Astrocyte (in vitro differentiated cells and primary cell): ENCODE measurements at regions not wholly inside any gene's neighbourhood (a gene's known extent, or its start where the extent isn't known, plus 50 kb on each side); places are given as distances from the start of the nearest gene placed in this dataset.

ENCODE experiments used
- DNase-seq: peaks from one replicate; pipeline ENCODE4 v3.0.0-alpha.2; 2010; ENCODE audit warnings: low read depth
- FAIRE-seq: peaks from 2 replicates; lab custom pipeline; 2011; peaks lifted over from hg19 to GRCh38; lab: Jason Lieb, UNC
- H2AFZ ChIP-seq: 2 replicates; pipeline ENCODE4 v1.6.0; 2012; ENCODE audit warnings: low read depth, low read length, inconsistent platforms
- H3K27ac ChIP-seq: 2 replicates; pipeline ENCODE4 v1.5.1; 2011; ENCODE audit warnings: low read depth, low read length, inconsistent platforms
- H3K27me3 ChIP-seq: 2 replicates; pipeline ENCODE4 v1.6.0; 2011; ENCODE audit warnings: low read length, inconsistent platforms; ENCODE audit not compliant: insufficient read depth
- H3K36me3 ChIP-seq: 2 replicates; pipeline ENCODE4 v1.5.1; 2011; ENCODE audit warnings: low read length, inconsistent platforms; ENCODE audit not compliant: insufficient read depth
- H3K4me1 ChIP-seq: 2 replicates; pipeline ENCODE4 v1.5.1; 2011; ENCODE audit warnings: low read length, inconsistent platforms; ENCODE audit not compliant: insufficient read depth
- H3K4me2 ChIP-seq: 2 replicates; pipeline ENCODE4 v1.6.0; 2012; ENCODE audit warnings: low read length, inconsistent platforms
- H3K4me3 ChIP-seq: 2 replicates; pipeline ENCODE4 v1.5.1; 2011; ENCODE audit warnings: low read depth, mild to moderate bottlenecking, low read length, inconsistent platforms; ENCODE audit not compliant: insufficient read depth
- H3K79me2 ChIP-seq: 2 replicates; pipeline ENCODE4 v1.6.0; 2012; ENCODE audit warnings: mild to moderate bottlenecking, low read length, inconsistent platforms; ENCODE audit not compliant: insufficient read depth
- H3K9ac ChIP-seq: 2 replicates; pipeline ENCODE4 v1.6.0; 2012; ENCODE audit warnings: mild to moderate bottlenecking, low read length, inconsistent platforms
- H3K9me3 ChIP-seq: 2 replicates; pipeline ENCODE4 v1.5.1; 2012; ENCODE audit warnings: low read depth, mild to moderate bottlenecking, low read length, inconsistent platforms; ENCODE audit not compliant: insufficient read depth
- H4K20me1 ChIP-seq: 2 replicates; pipeline ENCODE4 v1.6.0; 2012; ENCODE audit warnings: low read length, inconsistent platforms; ENCODE audit not compliant: insufficient read depth
- H3K27ac Mint-ChIP-seq: one replicate; pipeline ENCODE4 v1.8.0; 2021; ENCODE audit warnings: mild to moderate bottlenecking, mixed read lengths; ENCODE audit not compliant: unreplicated experiment
- H3K27me3 Mint-ChIP-seq: one replicate; pipeline ENCODE4 v1.8.0; 2021; ENCODE audit warnings: low read depth, mixed read lengths; ENCODE audit not compliant: unreplicated experiment
- H3K36me3 Mint-ChIP-seq: one replicate; pipeline ENCODE4 v1.8.0; 2021; ENCODE audit warnings: low read depth, mixed read lengths; ENCODE audit not compliant: unreplicated experiment
- H3K4me1 Mint-ChIP-seq: one replicate; pipeline ENCODE4 v1.8.0; 2021; ENCODE audit warnings: low read depth, mixed read lengths; ENCODE audit not compliant: unreplicated experiment
- H3K4me3 Mint-ChIP-seq: one replicate; pipeline ENCODE4 v1.8.0; 2021; ENCODE audit warnings: mild to moderate bottlenecking, moderate library complexity, mixed read lengths; ENCODE audit not compliant: unreplicated experiment
- H3K9me3 Mint-ChIP-seq: one replicate; pipeline ENCODE4 v1.8.0; 2021; ENCODE audit warnings: mild to moderate bottlenecking, mixed read lengths; ENCODE audit not compliant: unreplicated experiment
- CTCF ChIP-seq: IDR thresholded peaks from 2 replicates; pipeline ENCODE4 v1.5.1; 2011; ENCODE audit warnings: low read depth, mild to moderate bottlenecking, inconsistent platforms, low read length, moderate library complexity; ENCODE audit not compliant: insufficient read depth
- EZH2 ChIP-seq: IDR thresholded peaks from 2 replicates; pipeline ENCODE4 v1.6.1; 2012; ENCODE audit warnings: mild to moderate bottlenecking, low read length, inconsistent platforms; ENCODE audit not compliant: insufficient read depth

- Histone ChIP-seq H3K4me2 (no peak overlapping the region), H3K36me3 (no peaks in the 10 kb centered on the region), H3K27ac (no peak overlapping the region), H4K20me1 (no peaks in the 10 kb centered on the region), H2AFZ (no peak overlapping the region), H3K9ac (no peak overlapping the region), H3K4me1 (no peaks in the 10 kb centered on the region), H3K4me3 (no peak overlapping the region), H3K79me2 (no peaks in the 10 kb centered on the region), H3K27me3 (no peaks in the 10 kb centered on the region), H3K9me3 (no peaks in the 10 kb centered on the region)
- Mint-ChIP-seq H3K9me3 (peaks cover 4% of the 10 kb centered on the region), H3K36me3 (no peaks in the 10 kb centered on the region), H3K4me3 (no peak overlapping the region), H3K27me3 (no peaks in the 10 kb centered on the region), H3K4me1 (no peaks in the 10 kb centered on the region), H3K27ac (no peak overlapping the region)
- FAIRE-seq (no peak), DNase-seq (no peak)
- TF ChIP-seq CTCF (no peak), EZH2 (no peak)
These were observed 54.4 kb upstream of the ACTRT1 start for GRCh38 chrX:128106630-128107029.

GRCh38 chrX:128105659-128106058 is 53.5 kb upstream of the ACTRT1 start:
- H3K27me3 Mint-ChIP-seq, result no peaks in the 10 kb centered on the region
- FAIRE-seq, result peak; percentile 89
- H3K4me1 ChIP-seq, result no peaks in the 10 kb centered on the region

More at GRCh38 chrX:128105659-128106058, 53.5 kb upstream of the ACTRT1 start:
- no peak overlapping the region for H2AFZ ChIP-seq
- Mint-ChIP-seq H3K36me3 (no peaks in the 10 kb centered on the region), H3K9me3 (peaks cover 4% of the 10 kb centered on the region), H3K4me3 (no peak overlapping the region), H3K27ac (no peak overlapping the region), H3K4me1 (no peaks in the 10 kb centered on the region)
- no peak overlapping the region for H3K4me3 ChIP-seq
- no peaks in the 10 kb centered on the region for H4K20me1 ChIP-seq
- H3K79me2 ChIP-seq, result no peaks in the 10 kb centered on the region
- H3K9ac ChIP-seq, result no peak overlapping the region
- no peak overlapping the region for H3K4me2 ChIP-seq
- no peaks in the 10 kb centered on the region for H3K27me3 ChIP-seq
- H3K27ac ChIP-seq, result no peak overlapping the region
- H3K9me3 ChIP-seq, result no peaks in the 10 kb centered on the region
- TF ChIP-seq CTCF (no peak), EZH2 (no peak)
- no peaks in the 10 kb centered on the region for H3K36me3 ChIP-seq
- DNase-seq, result no peak
